ENCODE measurements at regions not wholly inside any gene's neighbourhood (a gene's known extent, or its start where the extent isn't known, plus 50 kb on each side); places are given as distances from the start of the nearest gene placed in this dataset.
"Not testable (repeated sequence)": the region's sequence is repeated elsewhere in the genome, so short reads cannot be mapped to it uniquely, and the experiment has no call there.

- DNase-seq = peak in 1 of 2 donors; percentile 28
Measured at GRCh38 chr22:25492841-25493734, 71.4 kb upstream of the GRK3 start.

GRCh38 chr22:25493794-25494193 is 70.7 kb upstream of the GRK3 start:
- no peak for DNase-seq

GRCh38 chr22:25494774-25495173 is 69.7 kb upstream of the GRK3 start:
- DNase-seq = peak in 1 of 2 donors; percentile 47

- no peak for DNase-seq
Measured at GRCh38 chr22:25495285-25495684, 69.2 kb upstream of the GRK3 start.

GRCh38 chr22:25496396-25497064 is 67.9 kb upstream of the GRK3 start:
- DNase-seq = no peak

GRCh38 chr22:25497181-25497641 is 67.3 kb upstream of the GRK3 start:
- DNase-seq = no peak

- no peak for DNase-seq
Measured at GRCh38 chr22:25497716-25498115, 66.8 kb upstream of the GRK3 start.

GRCh38 chr22:25500671-25501070 is 63.8 kb upstream of the GRK3 start:
- DNase-seq = not testable (repeated sequence)

- DNase-seq = not testable (repeated sequence)
Measured at GRCh38 chr22:25504017-25504416, 60.5 kb upstream of the GRK3 start.

- no peak for DNase-seq
Measured at GRCh38 chr22:25508161-25508560, 56.3 kb upstream of the GRK3 start.

GRCh38 chr22:25508761-25509321 is 55.6 kb upstream of the GRK3 start:
- DNase-seq = no peak

- no peak for DNase-seq
Measured at GRCh38 chr22:25509374-25509791, 55.1 kb upstream of the GRK3 start.

GRCh38 chr22:25510876-25511275 is 53.6 kb upstream of the GRK3 start:
- no peak for DNase-seq

- DNase-seq = no peak
Measured at GRCh38 chr22:25511725-25512124, 52.8 kb upstream of the GRK3 start.

- no peak for DNase-seq
Measured at GRCh38 chr22:25514436-25515180, 49.9 kb upstream of the GRK3 start.
